GM12878 (cell line): ENCODE measurements at regions not wholly inside any gene's neighbourhood (a gene's known extent, or its start where the extent isn't known, plus 50 kb on each side); places are given as distances from the start of the nearest gene placed in this dataset.

Experiments used
- ATAC-seq: fragments of 200-7000 bp; cut with Tn5 transposase; 3 replicates; pipeline ENCODE4 v1.9.1; 2020; ENCODE audit warnings: mild to moderate bottlenecking, moderate library complexity
- BruUV-seq: library from RNA; stranded (reverse); fragments of 400-500 nt; replicated peaks from 2 replicates; lab custom pipeline; 2021; lab: Mats Ljungman, UMichigan
- CTCF ChIA-PET: fragments of 300-600 bp; sonication (Branson Sonifier 250); formaldehyde crosslinking; extraction: SDS; loops from one replicate; lab custom pipeline; 2021; ENCODE audit warnings: inconsistent platforms; lab: Yijun Ruan, JAX
- POLR2A ChIA-PET: fragments of 350-600 bp; formaldehyde crosslinking; extraction: SDS; loops from one replicate; lab custom pipeline; 2021; ENCODE audit warnings: inconsistent platforms; lab: Charles Lee
- RAD21 ChIA-PET: fragments of 300-600 bp; sonication (Branson Sonifier 250); formaldehyde crosslinking; loops from one replicate; lab custom pipeline; 2023; ENCODE audit warnings: antibody characterized with exemption; ENCODE audit not compliant: unreplicated experiment; lab: Charles Lee
- SMC1A ChIA-PET: fragments of 300-600 bp; sonication (Branson Sonifier 250); formaldehyde crosslinking; loops from one replicate; lab custom pipeline; 2023; ENCODE audit not compliant: unreplicated experiment, uncharacterized antibody; lab: Charles Lee
- DNase-seq: peaks from one replicate; pipeline ENCODE4 v3.0.0-alpha.2; 2011; ENCODE audit warnings: low read depth, low spot score
- FAIRE-seq: peaks from 3 replicates; lab custom pipeline; 2011; peaks lifted over from hg19 to GRCh38; lab: Jason Lieb, UNC
- H2AFZ ChIP-seq: 2 replicates; pipeline ENCODE4 v1.6.0; 2011; ENCODE audit warnings: low read depth, low read length, control low read depth; ENCODE audit not compliant: control insufficient read depth
- H3K27ac ChIP-seq: 2 replicates; pipeline ENCODE4 v1.5.1; 2011; ENCODE audit warnings: control low read depth; ENCODE audit not compliant: control insufficient read depth, insufficient read depth
- H3K27me3 ChIP-seq, 2 experiments: replicated peaks in 1 of 2; 2 replicates each; pipeline versions ENCODE4 v1.6.0 to v1.6.1; 2011; ENCODE audit warnings: low read length in 1 of 2; ENCODE audit not compliant: control insufficient read depth in 2 of 2, insufficient read depth in 2 of 2
- H3K36me3 ChIP-seq, 2 experiments: 2 replicates each; pipeline ENCODE4 v1.5.1; 2011; ENCODE audit warnings: low read length in 1 of 2; ENCODE audit not compliant: control insufficient read depth in 2 of 2, insufficient read depth in 2 of 2
- H3K4me1 ChIP-seq: 2 replicates; pipeline ENCODE4 v1.6.1; 2011; ENCODE audit warnings: mild to moderate bottlenecking, low read length, moderate library complexity, mixed read lengths; ENCODE audit not compliant: control insufficient read depth, insufficient read depth
- H3K4me2 ChIP-seq: 2 replicates; pipeline ENCODE4 v1.6.0; 2011; ENCODE audit warnings: control low read depth; ENCODE audit not compliant: control insufficient read depth, insufficient read depth
- H3K4me3 ChIP-seq: fragments of 200-600 bp; sonication (generic); 2 replicates; pipeline ENCODE4 v1.5.1; 2016
- H3K79me2 ChIP-seq: 2 replicates; pipeline ENCODE4 v1.6.0; 2011; ENCODE audit warnings: low read length; ENCODE audit not compliant: control insufficient read depth, insufficient read depth
- H3K9ac ChIP-seq: 2 replicates; pipeline ENCODE4 v1.8.0; 2011; ENCODE audit warnings: low read length, control low read depth, mixed read lengths; ENCODE audit not compliant: control insufficient read depth, insufficient read depth
- H3K9me3 ChIP-seq: replicated peaks from 3 replicates; pipeline ENCODE4 v1.5.1; 2011; ENCODE audit warnings: mild to moderate bottlenecking, low read length; ENCODE audit not compliant: control insufficient read depth, insufficient read depth
- H4K20me1 ChIP-seq: 2 replicates; pipeline ENCODE4 v1.6.0; 2011; ENCODE audit not compliant: control insufficient read depth, insufficient read depth
- HDGF ChIP-seq: fragments of 450-650 bp; IDR thresholded peaks from 2 replicates; pipeline ENCODE4 v1.6.1; 2016; ENCODE audit warnings: antibody characterized with exemption
- RB1 ChIP-seq: fragments of 450-650 bp; formaldehyde crosslinking; IDR thresholded peaks from 2 replicates; pipeline ENCODE4 v1.6.1; 2017; ENCODE audit warnings: mild to moderate bottlenecking, borderline replicate concordance
- SMAD5 ChIP-seq: IDR thresholded peaks from 2 replicates; pipeline ENCODE4 v1.6.1; 2016; ENCODE audit warnings: antibody characterized with exemption, low read depth
- ZNF622 ChIP-seq: fragments of 450-650 bp; IDR thresholded peaks from 2 replicates; pipeline ENCODE4 v1.6.1; 2017; ENCODE audit warnings: mild to moderate bottlenecking, inconsistent platforms
- WGBS: methylation state at CpG from one replicate; pipeline ENCODE4 v1.1.6; 2016; ENCODE audit warnings: low lambda C conversion rate; ENCODE audit not compliant: insufficient replicate concordance, insufficient coverage; ENCODE audit errors: missing lambda C conversion rate; 5-methylcytosine and 5-hydroxymethylcytosine counted together
- in situ Hi-C: fragments of 300-500 bp; cut with MboI; formaldehyde crosslinking; loops from 9 replicates; pipeline ENCODE4 v1.14.3; 2018; ENCODE audit warnings: mixed read lengths
- intact Hi-C: fragments of 100-400 bp; cut with micrococcal nuclease; formaldehyde crosslinking; loops from one replicate; pipeline ENCODE4 v1.14.2; 2022; ENCODE audit not compliant: unreplicated experiment
- TF ChIP-seq, protein P1 (sequence below), 3 experiments: IDR thresholded peaks in 2 of 3; conservative IDR thresholded peaks in 1 of 3; 2 replicates each; pipeline ENCODE4 v1.5.1; 2011; ENCODE audit warnings: low read depth in 3 of 3, low read length in 3 of 3, mild to moderate bottlenecking in 3 of 3, control low read depth in 2 of 3, moderate library complexity in 2 of 3, inconsistent platforms in 1 of 3, mixed read lengths in 1 of 3; ENCODE audit not compliant: control insufficient read depth in 2 of 3, insufficient read depth in 1 of 3; ENCODE audit errors: extremely low read depth in 1 of 3

DNA sequence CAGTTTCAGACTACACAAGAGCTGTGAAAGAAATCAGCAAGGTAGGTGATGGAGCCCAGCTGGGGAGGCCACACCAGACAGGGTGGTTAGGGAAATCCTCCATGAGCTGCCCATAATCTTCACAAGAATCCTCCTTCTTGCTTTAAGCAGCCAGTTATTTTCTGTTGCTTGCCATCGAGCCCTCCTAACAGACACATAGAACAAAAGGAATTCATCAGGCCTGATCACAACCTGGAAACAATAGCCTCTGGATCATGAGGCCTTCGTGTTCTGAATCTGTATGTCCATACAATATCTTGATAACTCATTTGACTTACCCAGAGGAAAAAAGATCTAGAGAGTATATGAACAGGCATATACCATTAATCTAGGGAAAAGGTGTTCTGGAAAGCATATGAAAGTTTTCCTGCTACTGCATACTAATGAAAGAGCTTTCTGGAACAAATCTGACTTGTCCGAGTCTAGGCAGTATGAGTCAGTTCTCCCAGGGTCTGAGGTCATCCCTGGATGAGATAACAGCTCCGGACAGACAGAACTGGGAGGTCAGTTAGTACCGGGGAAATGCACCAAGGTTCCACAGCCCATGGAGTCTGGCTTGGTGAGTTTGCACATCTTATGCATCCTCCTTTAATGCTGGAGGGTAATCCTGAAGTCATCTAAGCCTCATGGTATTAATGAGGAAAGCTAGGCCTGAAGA is 52.8 kb upstream of the ELK3 start:
- ChIA-PET SMC1A (interaction anchor here (0.5 kb wide), 1 partner anchor 62 kb away, joined by 3 read pairs; no protein-coding TSS in a partner anchor), RAD21 (interaction anchor here (0.5 kb wide), 1 partner anchor 24 kb away, joined by 3 read pairs; no protein-coding TSS in a partner anchor), CTCF (no interaction called here), POLR2A (interaction anchor here (0.6 kb wide), 2 partner anchors 16 to 395 kb away, joined by 3 to 4 read pairs; no protein-coding TSS in a partner anchor)
- TF ChIP-seq SMAD5 (no peak), ZNF622 (no peak), RB1 (no peak), HDGF (no peak)
- TF ChIP-seq, protein P1, sequence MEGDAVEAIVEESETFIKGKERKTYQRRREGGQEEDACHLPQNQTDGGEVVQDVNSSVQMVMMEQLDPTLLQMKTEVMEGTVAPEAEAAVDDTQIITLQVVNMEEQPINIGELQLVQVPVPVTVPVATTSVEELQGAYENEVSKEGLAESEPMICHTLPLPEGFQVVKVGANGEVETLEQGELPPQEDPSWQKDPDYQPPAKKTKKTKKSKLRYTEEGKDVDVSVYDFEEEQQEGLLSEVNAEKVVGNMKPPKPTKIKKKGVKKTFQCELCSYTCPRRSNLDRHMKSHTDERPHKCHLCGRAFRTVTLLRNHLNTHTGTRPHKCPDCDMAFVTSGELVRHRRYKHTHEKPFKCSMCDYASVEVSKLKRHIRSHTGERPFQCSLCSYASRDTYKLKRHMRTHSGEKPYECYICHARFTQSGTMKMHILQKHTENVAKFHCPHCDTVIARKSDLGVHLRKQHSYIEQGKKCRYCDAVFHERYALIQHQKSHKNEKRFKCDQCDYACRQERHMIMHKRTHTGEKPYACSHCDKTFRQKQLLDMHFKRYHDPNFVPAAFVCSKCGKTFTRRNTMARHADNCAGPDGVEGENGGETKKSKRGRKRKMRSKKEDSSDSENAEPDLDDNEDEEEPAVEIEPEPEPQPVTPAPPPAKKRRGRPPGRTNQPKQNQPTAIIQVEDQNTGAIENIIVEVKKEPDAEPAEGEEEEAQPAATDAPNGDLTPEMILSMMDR (IDR thresholded peaks at IDR 0.05 in 2 of 3, conservative IDR thresholded peaks at IDR 0.05 in 1 of 3; ENCODE audit: control insufficient read depth in 2 of 3, extremely low read depth in 1 of 3, insufficient read depth in 1 of 3, low read depth in 3 of 3, low read length in 3 of 3), result no peak
- H3K4me2 ChIP-seq, result no peak overlapping the region
- WGBS, result 43% methylated on average over 5 of the region's 5 CpGs
- H3K9ac ChIP-seq, result no peak overlapping the region
- H3K4me1 ChIP-seq, result no peaks in the 10 kb centered on the region
- no peaks in the 10 kb centered on the region for H3K79me2 ChIP-seq
- no peak overlapping the region for H3K4me3 ChIP-seq
- H3K27me3 ChIP-seq, result no peaks in the 10 kb centered on the region; a peak in 1 of 4 replicates
- BruUV-seq, result no TSS peak
- no peak for DNase-seq
- no peak overlapping the region for H3K27ac ChIP-seq
- H3K9me3 ChIP-seq, result no peaks in the 10 kb centered on the region
- H3K36me3 ChIP-seq, result no peaks in the 10 kb centered on the region
- in situ Hi-C loops (no loop called here), intact Hi-C loops (no loop called here)
- no peak overlapping the region for H2AFZ ChIP-seq
- no peak for ATAC-seq
- H4K20me1 ChIP-seq, result no peaks in the 10 kb centered on the region
- no peak for FAIRE-seq
